Fibroblast of lung (primary cell): ENCODE measurements at regions not wholly inside any gene's neighbourhood (a gene's known extent, or its start where the extent isn't known, plus 50 kb on each side); places are given as distances from the start of the nearest gene placed in this dataset.

Source experiments
- DNase-seq, 2 donors: peaks; one replicate each; pipeline versions ENCODE4 v3.0.0 to v3.0.0-alpha.2; 2010; ENCODE audit warnings: low read depth in 2 of 2
- H2AFZ ChIP-seq: 2 replicates; pipeline ENCODE4 v1.5.1; 2012; ENCODE audit warnings: low read length, control low read depth, inconsistent platforms
- H3K27ac ChIP-seq: 2 replicates; pipeline ENCODE4 v1.5.1; 2011; ENCODE audit warnings: low read length, control low read depth; ENCODE audit not compliant: insufficient read depth
- H3K27me3 ChIP-seq: 2 replicates; pipeline ENCODE4 v1.5.1; 2011; ENCODE audit warnings: mild to moderate bottlenecking, low read length; ENCODE audit not compliant: control insufficient read depth, insufficient read depth
- H3K36me3 ChIP-seq: 2 replicates; pipeline ENCODE4 v1.5.1; 2011; ENCODE audit warnings: low read length; ENCODE audit not compliant: control insufficient read depth, insufficient read depth
- H3K4me1 ChIP-seq: 2 replicates; pipeline ENCODE4 v1.5.1; 2011; ENCODE audit warnings: low read length; ENCODE audit not compliant: control insufficient read depth, insufficient read depth; ENCODE audit errors: extremely low read depth
- H3K4me2 ChIP-seq: 2 replicates; pipeline ENCODE4 v1.5.1; 2011; ENCODE audit warnings: low read length, control low read depth; ENCODE audit not compliant: insufficient read depth; ENCODE audit errors: extremely low read depth
- H3K4me3 ChIP-seq, 4 experiments: fragments of 200-600 bp in 1 of 4; sonication (generic) in 1 of 4; replicated peaks in 1 of 4; 2 replicates each; pipeline ENCODE4 v1.5.1; 2011 to 2016; ENCODE audit warnings: low read length in 4 of 4, low read depth in 3 of 4, mild to moderate bottlenecking in 3 of 4, control low read depth in 2 of 4, inconsistent platforms in 1 of 4, mixed read lengths in 1 of 4; ENCODE audit not compliant: insufficient read depth in 1 of 4; ENCODE audit errors: control extremely low read depth in 1 of 4
- H3K79me2 ChIP-seq: 2 replicates; pipeline ENCODE4 v1.5.1; 2012; ENCODE audit warnings: mild to moderate bottlenecking, low read length, inconsistent platforms; ENCODE audit not compliant: control insufficient read depth, insufficient read depth
- H3K9ac ChIP-seq: 2 replicates; pipeline ENCODE4 v1.5.1; 2011; ENCODE audit warnings: mild to moderate bottlenecking, low read length, control low read depth; ENCODE audit not compliant: insufficient read depth
- H3K9me3 ChIP-seq: 2 replicates; pipeline ENCODE4 v1.5.1; 2012; ENCODE audit warnings: low read depth, low read length; ENCODE audit not compliant: control insufficient read depth, insufficient read depth
- H4K20me1 ChIP-seq: 2 replicates; pipeline ENCODE4 v1.5.1; 2011; ENCODE audit warnings: low read length; ENCODE audit not compliant: control insufficient read depth, insufficient read depth; ENCODE audit errors: extremely low read depth
- CTCF ChIP-seq, 2 donors: IDR thresholded peaks in 1 of 2; conservative IDR thresholded peaks in 1 of 2; 1 replicate in 1 of 2; 2 replicates in 1 of 2; pipeline ENCODE4 v1.5.1; 2011 to 2012; ENCODE audit warnings: low read length in 2 of 2, control low read depth in 1 of 2, inconsistent platforms in 1 of 2, low read depth in 1 of 2, mild to moderate bottlenecking in 1 of 2
- EZH2 ChIP-seq: IDR thresholded peaks from 2 replicates; pipeline ENCODE4 v1.5.1; 2012; ENCODE audit warnings: low read length, control low read depth, mild to moderate bottlenecking; ENCODE audit errors: missing control alignments

- H3K4me3 ChIP-seq, result no peak overlapping the region
- no peak overlapping the region for H2AFZ ChIP-seq
- no peak overlapping the region for H3K9ac ChIP-seq
- H3K36me3 ChIP-seq, result no peaks in the 10 kb centered on the region
- no peaks in the 10 kb centered on the region for H3K27me3 ChIP-seq
- H3K9me3 ChIP-seq, result no peaks in the 10 kb centered on the region
- no peaks in the 10 kb centered on the region for H3K4me1 ChIP-seq
- no peak for TF ChIP-seq CTCF (conservative IDR thresholded peaks at IDR 0.05 in 1 of 2, IDR thresholded peaks at IDR 0.05 in 1 of 2; ENCODE audit: low read depth in 1 of 2, low read length in 2 of 2)
- TF ChIP-seq EZH2, result no peak
- DNase-seq, result no peak
- H3K27ac ChIP-seq, result no peak overlapping the region
- H3K79me2 ChIP-seq, result no peaks in the 10 kb centered on the region
- no peaks in the 10 kb centered on the region for H4K20me1 ChIP-seq
- H3K4me2 ChIP-seq, result no peak overlapping the region
Measured at GRCh38 chr4:170581322-170581721, 491.6 kb upstream of the AADAT start.

GRCh38 chr4:170580651-170581050 is 490.9 kb upstream of the AADAT start:
- Histone ChIP-seq H2AFZ (no peak overlapping the region), H3K9ac (no peak overlapping the region), H3K4me1 (no peaks in the 10 kb centered on the region), H3K79me2 (no peaks in the 10 kb centered on the region), H3K4me3 (no peak overlapping the region), H3K4me2 (no peak overlapping the region), H3K27ac (no peak overlapping the region), H3K9me3 (no peaks in the 10 kb centered on the region), H3K27me3 (no peaks in the 10 kb centered on the region), H3K36me3 (no peaks in the 10 kb centered on the region), H4K20me1 (no peaks in the 10 kb centered on the region)
- DNase-seq, result no peak
- TF ChIP-seq CTCF (conservative IDR thresholded peaks at IDR 0.05 in 1 of 2, IDR thresholded peaks at IDR 0.05 in 1 of 2; ENCODE audit: low read depth in 1 of 2, low read length in 2 of 2), result no peak

DNA sequence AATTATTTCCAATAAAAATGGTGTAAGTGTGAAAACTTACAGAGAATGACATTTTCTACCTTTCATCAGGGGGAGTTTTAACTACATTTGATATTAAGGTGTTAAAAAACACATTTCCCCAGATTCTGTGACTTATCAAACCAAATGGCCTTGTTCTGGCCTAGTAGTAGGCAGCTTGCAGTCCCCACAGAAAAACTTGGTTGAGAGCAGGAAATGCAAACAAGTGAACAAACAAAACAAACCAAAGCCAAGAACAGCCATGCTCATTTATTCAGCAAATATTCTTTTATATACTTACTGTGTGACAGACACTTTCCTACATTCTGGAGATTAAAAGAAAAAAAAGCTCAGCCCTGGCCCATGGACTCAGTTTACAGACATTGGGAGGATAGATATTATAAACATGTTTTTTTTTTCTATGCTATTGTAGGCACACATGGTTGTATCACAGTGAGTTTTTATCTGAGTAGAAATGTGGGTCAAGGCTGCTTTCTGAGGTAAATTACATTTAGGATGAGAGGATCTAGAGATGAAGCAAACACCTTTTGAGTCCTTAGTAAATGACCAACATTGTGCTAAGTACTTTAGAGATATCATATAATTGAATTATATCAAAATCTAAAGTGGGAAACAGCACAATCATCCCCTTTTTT is 449.2 kb upstream of the AADAT start:
- TF ChIP-seq CTCF (conservative IDR thresholded peaks at IDR 0.05 in 1 of 2, IDR thresholded peaks at IDR 0.05 in 1 of 2; ENCODE audit: low read depth in 1 of 2, low read length in 2 of 2) (no peak), EZH2 (no peak)
- Histone ChIP-seq H3K36me3 (no peaks in the 10 kb centered on the region), H3K27me3 (no peaks in the 10 kb centered on the region), H3K4me1 (no peaks in the 10 kb centered on the region), H3K9ac (no peak overlapping the region), H3K27ac (no peak overlapping the region), H3K4me2 (no peak overlapping the region), H2AFZ (no peak overlapping the region), H3K4me3 (no peak overlapping the region), H3K9me3 (no peaks in the 10 kb centered on the region), H4K20me1 (no peaks in the 10 kb centered on the region), H3K79me2 (no peaks in the 10 kb centered on the region)
- no peak for DNase-seq
